22Rv1 (cell line): ENCODE measurements at regions not wholly inside any gene's neighbourhood (a gene's known extent, or its start where the extent isn't known, plus 50 kb on each side); places are given as distances from the start of the nearest gene placed in this dataset.

Experiments
- CTCF ChIP-seq: fragments of 450-650 bp; IDR thresholded peaks from 2 replicates; pipeline ENCODE4 v1.5.1; 2017; ENCODE audit warnings: mild to moderate bottlenecking
- ZFX ChIP-seq: fragments of 450-650 bp; IDR thresholded peaks from 2 replicates; pipeline ENCODE4 v1.6.1; 2017; ENCODE audit warnings: antibody characterized with exemption, borderline replicate concordance

- no peak for TF ChIP-seq ZFX
- no peak for TF ChIP-seq CTCF
Observed at GRCh38 chr9:93886911-93887310, 68.2 kb downstream of the BARX1 start.
